Liver (tissue), 8 donors: ENCODE measurements at regions not wholly inside any gene's neighbourhood (a gene's known extent, or its start where the extent isn't known, plus 50 kb on each side); places are given as distances from the start of the nearest gene placed in this dataset.

Source experiments
- DNase-seq: peaks from one replicate; pipeline ENCODE4 v3.0.0-alpha.2; 2017; ENCODE audit warnings: low spot score
- H3K27ac ChIP-seq, 2 donors: one replicate each; pipeline ENCODE4 v1.7.0; 2013; ENCODE audit warnings: inconsistent platforms in 2 of 2, low read length in 2 of 2, control low read depth in 1 of 2, low read depth in 1 of 2, mild to moderate bottlenecking in 1 of 2
- H3K27me3 ChIP-seq, 4 donors: one replicate each; pipeline versions ENCODE4 v1.6.1 to v1.7.0; 2013; ENCODE audit warnings: low read length in 3 of 4, inconsistent platforms in 1 of 4, mild to moderate bottlenecking in 1 of 4, moderate library complexity in 1 of 4; ENCODE audit not compliant: control insufficient read depth in 4 of 4, insufficient read depth in 4 of 4
- H3K36me3 ChIP-seq, 4 donors: one replicate each; pipeline versions ENCODE4 v1.6.1 to v1.7.0; 2013; ENCODE audit warnings: low read length in 3 of 4, mild to moderate bottlenecking in 3 of 4, low read depth in 1 of 4, moderate library complexity in 1 of 4; ENCODE audit not compliant: control insufficient read depth in 4 of 4, insufficient read depth in 3 of 4
- H3K4me1 ChIP-seq, 4 donors: one replicate each; pipeline versions ENCODE4 v1.6.1 to v1.7.0; 2013; ENCODE audit warnings: low read length in 3 of 4, mild to moderate bottlenecking in 3 of 4, moderate library complexity in 1 of 4; ENCODE audit not compliant: control insufficient read depth in 4 of 4, insufficient read depth in 4 of 4
- H3K4me3 ChIP-seq, 3 donors: one replicate each; pipeline versions ENCODE4 v1.6.1 to v1.7.0; 2013; ENCODE audit warnings: low read length in 3 of 3, control low read depth in 1 of 3, low read depth in 1 of 3, mild to moderate bottlenecking in 1 of 3
- H3K9ac ChIP-seq, 2 donors: one replicate each; pipeline ENCODE4 v1.7.0; 2013; ENCODE audit warnings: low read length in 2 of 2, mild to moderate bottlenecking in 2 of 2, moderate library complexity in 2 of 2, control low read depth in 1 of 2, low read depth in 1 of 2
- H3K9me3 ChIP-seq, 4 donors: one replicate each; pipeline versions ENCODE4 v1.6.1 to v1.7.0; 2013; ENCODE audit warnings: low read length in 3 of 4; ENCODE audit not compliant: control insufficient read depth in 4 of 4
- CTCF ChIP-seq: fragments of 150-350 bp; IDR thresholded peaks from 2 replicates; pipeline ENCODE4 v1.5.1; 2017; ENCODE audit warnings: improper control_type of control experiment, low read depth, low read length; ENCODE audit not compliant: missing input control
- EGR1 ChIP-seq, 2 donors: IDR thresholded peaks; 2 replicates each; pipeline ENCODE4 v1.6.1; 2016 to 2018; ENCODE audit warnings: antibody characterized with exemption in 2 of 2, low read depth in 2 of 2
- FOXA1 ChIP-seq: IDR thresholded peaks from 2 replicates; pipeline ENCODE4 v1.6.1; 2016; ENCODE audit warnings: antibody characterized with exemption
- FOXA2 ChIP-seq: IDR thresholded peaks from 2 replicates; pipeline ENCODE4 v1.6.1; 2016; ENCODE audit warnings: antibody characterized with exemption
- GABPA ChIP-seq, 2 donors: IDR thresholded peaks in 1 of 2; conservative IDR thresholded peaks in 1 of 2; 2 replicates each; pipeline ENCODE4 v1.6.1; 2016; ENCODE audit warnings: antibody characterized with exemption in 2 of 2, mild to moderate bottlenecking in 1 of 2, moderate library complexity in 1 of 2
- HNF4A ChIP-seq, 2 donors: conservative IDR thresholded peaks; 2 replicates each; pipeline ENCODE4 v1.6.1; 2016; ENCODE audit warnings: antibody characterized with exemption in 2 of 2, mild to moderate bottlenecking in 2 of 2
- HNF4G ChIP-seq: IDR thresholded peaks from 2 replicates; pipeline ENCODE4 v1.6.1; 2016; ENCODE audit warnings: antibody characterized with exemption
- JUND ChIP-seq, 2 donors: IDR thresholded peaks; 2 replicates each; pipeline ENCODE4 v1.6.1; 2016; ENCODE audit warnings: antibody characterized with exemption in 2 of 2
- MAX ChIP-seq: IDR thresholded peaks from 2 replicates; pipeline ENCODE4 v1.6.1; 2016; ENCODE audit warnings: antibody characterized with exemption
- NR2F2 ChIP-seq: IDR thresholded peaks from 2 replicates; pipeline ENCODE4 v1.6.1; 2016; ENCODE audit warnings: antibody characterized with exemption
- RAD21 ChIP-seq, 2 donors: IDR thresholded peaks; 2 replicates each; pipeline ENCODE4 v1.6.1; 2016; ENCODE audit warnings: antibody characterized with exemption in 2 of 2, mild to moderate bottlenecking in 2 of 2
- RXRA ChIP-seq, 2 donors: IDR thresholded peaks; 2 replicates each; pipeline ENCODE4 v1.6.1; 2017 to 2018; ENCODE audit warnings: antibody characterized with exemption in 2 of 2, mild to moderate bottlenecking in 1 of 2
- TAF1 ChIP-seq: conservative IDR thresholded peaks from 2 replicates; pipeline ENCODE4 v1.6.1; 2016; ENCODE audit warnings: antibody characterized with exemption, mild to moderate bottlenecking
- YY1 ChIP-seq: IDR thresholded peaks from 2 replicates; pipeline ENCODE4 v1.6.1; 2016; ENCODE audit warnings: antibody characterized with exemption, mild to moderate bottlenecking
- ZBTB33 ChIP-seq: IDR thresholded peaks from 2 replicates; pipeline ENCODE4 v1.6.1; 2016; ENCODE audit warnings: antibody characterized with exemption
- WGBS: extraction: QIAGEN DNeasy Blood & Tissue Kit; methylation state at CpG from one replicate; pipeline ENCODE4 v1.1.7; 2013; 5-methylcytosine and 5-hydroxymethylcytosine counted together
- TF ChIP-seq, protein P1 (sequence below): IDR thresholded peaks from 2 replicates; pipeline ENCODE4 v1.6.1; 2016; ENCODE audit warnings: antibody characterized with exemption, mild to moderate bottlenecking
- TF ChIP-seq, protein P2 (sequence below): IDR thresholded peaks from 2 replicates; pipeline ENCODE4 v1.6.1; 2016; ENCODE audit warnings: antibody characterized with exemption
- donor health status: healthy.
- donor health status: healthy.
- donor health status: healthy.
- donor health status: healthy.
- donor health status: healthy.

GRCh38 chr6:40722091-40722490 lies 134.9 kb upstream of the LRFN2 start:
- WGBS: 83% methylated on average over 4 of the region's 4 CpGs
- Histone ChIP-seq H3K9ac (no peak overlapping the region), H3K4me3 (no peak overlapping the region), H3K4me1 (peaks cover 0 to 4% (median 0%) of the 10 kb centered on the region in 4 donors), H3K9me3 (no peaks in the 10 kb centered on the region), H3K27ac (no peak overlapping the region), H3K36me3 (no peaks in the 10 kb centered on the region), H3K27me3 (no peaks in the 10 kb centered on the region)
- no peak for DNase-seq
- TF ChIP-seq ZBTB33: no peak

GRCh38 chr6:40721271-40721952 lies 134.2 kb upstream of the LRFN2 start:
- H3K27me3 ChIP-seq: no peaks in the 10 kb centered on the region
- no peaks in the 10 kb centered on the region for H3K9me3 ChIP-seq
- H3K4me1 ChIP-seq: peaks cover 0 to 4% (median 0%) of the 10 kb centered on the region in 4 donors
- no peak overlapping the region for H3K4me3 ChIP-seq
- 96% methylated on average over 7 of the region's 7 CpGs for whole genome bisulfite sequencing
- TF ChIP-seq ZBTB33 (no peak), TAF1 (no peak), RAD21 (IDR thresholded peaks at IDR 0.05) (no peak), CTCF (no peak), HNF4G (no peak), YY1 (no peak), FOXA2 (no peak), RXRA (IDR thresholded peaks at IDR 0.05) (no peak), JUND (IDR thresholded peaks at IDR 0.05) (no peak), HNF4A (conservative IDR thresholded peaks at IDR 0.05) (no peak), EGR1 (IDR thresholded peaks at IDR 0.05; ENCODE audit: low read depth in 2 of 2) (no peak), NR2F2 (no peak), MAX (no peak), GABPA (IDR thresholded peaks at IDR 0.05 in 1 of 2, conservative IDR thresholded peaks at IDR 0.05 in 1 of 2) (no peak), FOXA1 (no peak)
- TF ChIP-seq, protein P1, sequence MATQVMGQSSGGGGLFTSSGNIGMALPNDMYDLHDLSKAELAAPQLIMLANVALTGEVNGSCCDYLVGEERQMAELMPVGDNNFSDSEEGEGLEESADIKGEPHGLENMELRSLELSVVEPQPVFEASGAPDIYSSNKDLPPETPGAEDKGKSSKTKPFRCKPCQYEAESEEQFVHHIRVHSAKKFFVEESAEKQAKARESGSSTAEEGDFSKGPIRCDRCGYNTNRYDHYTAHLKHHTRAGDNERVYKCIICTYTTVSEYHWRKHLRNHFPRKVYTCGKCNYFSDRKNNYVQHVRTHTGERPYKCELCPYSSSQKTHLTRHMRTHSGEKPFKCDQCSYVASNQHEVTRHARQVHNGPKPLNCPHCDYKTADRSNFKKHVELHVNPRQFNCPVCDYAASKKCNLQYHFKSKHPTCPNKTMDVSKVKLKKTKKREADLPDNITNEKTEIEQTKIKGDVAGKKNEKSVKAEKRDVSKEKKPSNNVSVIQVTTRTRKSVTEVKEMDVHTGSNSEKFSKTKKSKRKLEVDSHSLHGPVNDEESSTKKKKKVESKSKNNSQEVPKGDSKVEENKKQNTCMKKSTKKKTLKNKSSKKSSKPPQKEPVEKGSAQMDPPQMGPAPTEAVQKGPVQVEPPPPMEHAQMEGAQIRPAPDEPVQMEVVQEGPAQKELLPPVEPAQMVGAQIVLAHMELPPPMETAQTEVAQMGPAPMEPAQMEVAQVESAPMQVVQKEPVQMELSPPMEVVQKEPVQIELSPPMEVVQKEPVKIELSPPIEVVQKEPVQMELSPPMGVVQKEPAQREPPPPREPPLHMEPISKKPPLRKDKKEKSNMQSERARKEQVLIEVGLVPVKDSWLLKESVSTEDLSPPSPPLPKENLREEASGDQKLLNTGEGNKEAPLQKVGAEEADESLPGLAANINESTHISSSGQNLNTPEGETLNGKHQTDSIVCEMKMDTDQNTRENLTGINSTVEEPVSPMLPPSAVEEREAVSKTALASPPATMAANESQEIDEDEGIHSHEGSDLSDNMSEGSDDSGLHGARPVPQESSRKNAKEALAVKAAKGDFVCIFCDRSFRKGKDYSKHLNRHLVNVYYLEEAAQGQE: no peak
- TF ChIP-seq, protein P2, sequence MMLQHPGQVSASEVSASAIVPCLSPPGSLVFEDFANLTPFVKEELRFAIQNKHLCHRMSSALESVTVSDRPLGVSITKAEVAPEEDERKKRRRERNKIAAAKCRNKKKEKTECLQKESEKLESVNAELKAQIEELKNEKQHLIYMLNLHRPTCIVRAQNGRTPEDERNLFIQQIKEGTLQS: no peak
- DNase-seq: no peak
- H3K36me3 ChIP-seq: no peaks in the 10 kb centered on the region
- no peak overlapping the region for H3K27ac ChIP-seq
- H3K9ac ChIP-seq: no peak overlapping the region
